Vagina (tissue), 2 donors: ENCODE measurements at regions not wholly inside any gene's neighbourhood (a gene's known extent, or its start where the extent isn't known, plus 50 kb on each side); places are given as distances from the start of the nearest gene placed in this dataset.

ENCODE experiments used
- DNase-seq, 2 donors: peaks; one replicate each; pipeline ENCODE4 v3.0.0-alpha.2; 2017; ENCODE audit errors: extremely low spot score in 2 of 2
- H3K27ac ChIP-seq: fragments of 200-600 bp; sonication (generic); one replicate; pipeline ENCODE4 v1.5.1; 2019
- H3K27me3 ChIP-seq: fragments of 200-600 bp; sonication (generic); one replicate; pipeline ENCODE4 v1.5.1; 2019
- H3K36me3 ChIP-seq, 2 donors: fragments of 200-600 bp; sonication (generic); one replicate each; pipeline ENCODE4 v1.5.1; 2017 to 2019
- H3K4me1 ChIP-seq: fragments of 200-600 bp; sonication (generic); one replicate; pipeline ENCODE4 v1.5.1; 2019
- H3K4me3 ChIP-seq, 2 donors: fragments of 200-600 bp; sonication (generic); 1 replicate in 1 of 2; 2 replicates in 1 of 2; pipeline ENCODE4 v1.5.1; 2016 to 2019
- H3K9me3 ChIP-seq: fragments of 200-600 bp; sonication (generic); one replicate; pipeline ENCODE4 v1.5.1; 2019
- POLR2A ChIP-seq, 2 donors: fragments of 450-650 bp; IDR thresholded peaks; one replicate each; pipeline ENCODE4 v1.6.1; 2017; ENCODE audit warnings: antibody characterized with exemption in 2 of 2, mild to moderate bottlenecking in 2 of 2, moderate library complexity in 2 of 2
- POLR2AphosphoS5 ChIP-seq, 2 donors: sonication (generic); formaldehyde crosslinking; IDR thresholded peaks; one replicate each; pipeline ENCODE4 v1.9.0; 2017; ENCODE audit warnings: antibody characterized with exemption in 2 of 2, mild to moderate bottlenecking in 2 of 2, low read depth in 1 of 2; ENCODE audit not compliant: insufficient read depth in 1 of 2
- intact Hi-C: fragments of 100-400 bp; cut with DNase I; formaldehyde crosslinking; loops from one replicate; pipeline ENCODE4 v1.15.1; 2023
- TF ChIP-seq, protein P1 (sequence below), 3 experiments: fragments of 450-650 bp in 2 of 3; fragments of 200-600 bp in 1 of 3; sonication (generic) in 1 of 3; IDR thresholded peaks; one replicate each; pipeline ENCODE4 v1.5.1; 2017 to 2019; ENCODE audit warnings: antibody characterized with exemption in 3 of 3, mild to moderate bottlenecking in 2 of 3, moderate library complexity in 2 of 3

DNA sequence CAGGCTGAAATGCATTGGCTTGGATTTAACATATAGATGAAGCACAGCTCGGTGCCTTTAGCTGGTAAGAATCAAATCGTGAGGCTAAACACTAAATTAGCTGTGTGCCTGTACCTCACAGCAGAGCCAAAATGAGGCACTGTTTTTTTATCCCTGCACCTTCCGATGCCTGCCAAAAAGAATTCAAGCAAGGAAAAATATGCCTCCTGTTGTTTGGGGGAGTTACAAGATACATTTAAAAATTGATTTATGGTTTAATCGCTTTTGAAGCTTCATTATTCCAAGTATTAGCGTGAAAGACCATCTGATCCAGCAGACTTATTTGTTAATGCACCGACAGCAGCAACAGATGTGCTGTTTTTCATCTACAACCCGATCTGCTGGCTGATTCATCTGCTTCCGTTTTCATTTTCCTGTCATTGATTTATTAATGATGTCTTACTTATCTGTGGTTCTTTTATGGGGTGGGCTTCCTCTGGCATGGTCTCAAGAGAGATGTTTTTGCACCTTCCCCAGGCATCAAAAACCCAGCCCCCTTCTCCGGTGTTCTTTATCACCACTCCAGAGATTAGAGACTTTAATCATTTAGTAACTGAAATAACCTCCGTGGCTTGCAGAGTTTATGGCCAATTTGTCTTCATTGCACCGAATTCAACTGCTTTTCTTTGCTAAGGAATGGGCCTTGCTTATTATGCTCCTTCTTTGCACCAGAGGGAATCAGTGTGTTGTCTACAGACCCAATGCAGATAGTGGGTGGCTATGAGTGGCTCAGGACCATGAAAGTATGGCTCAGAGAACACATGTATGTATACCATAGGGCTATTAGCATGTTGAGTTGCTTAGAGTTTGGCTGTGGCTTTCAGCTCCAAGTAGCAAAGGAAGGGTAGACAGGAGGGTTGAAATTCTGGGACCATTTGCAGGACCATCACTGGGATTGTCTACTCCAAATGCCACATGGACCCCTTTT, 166.8 kb upstream of the TMEM260 start:
- Histone ChIP-seq H3K27me3 (no peaks in the 10 kb centered on the region), H3K4me3 (no peak overlapping the region), H3K36me3 (no peaks in the 10 kb centered on the region), H3K27ac (no peak overlapping the region), H3K4me1 (peaks cover 7% of the 10 kb centered on the region), H3K9me3 (no peaks in the 10 kb centered on the region)
- TF ChIP-seq POLR2AphosphoS5 (IDR thresholded peaks at IDR 0.05; ENCODE audit: insufficient read depth in 1 of 2, low read depth in 1 of 2): no peak
- TF ChIP-seq, protein P1, sequence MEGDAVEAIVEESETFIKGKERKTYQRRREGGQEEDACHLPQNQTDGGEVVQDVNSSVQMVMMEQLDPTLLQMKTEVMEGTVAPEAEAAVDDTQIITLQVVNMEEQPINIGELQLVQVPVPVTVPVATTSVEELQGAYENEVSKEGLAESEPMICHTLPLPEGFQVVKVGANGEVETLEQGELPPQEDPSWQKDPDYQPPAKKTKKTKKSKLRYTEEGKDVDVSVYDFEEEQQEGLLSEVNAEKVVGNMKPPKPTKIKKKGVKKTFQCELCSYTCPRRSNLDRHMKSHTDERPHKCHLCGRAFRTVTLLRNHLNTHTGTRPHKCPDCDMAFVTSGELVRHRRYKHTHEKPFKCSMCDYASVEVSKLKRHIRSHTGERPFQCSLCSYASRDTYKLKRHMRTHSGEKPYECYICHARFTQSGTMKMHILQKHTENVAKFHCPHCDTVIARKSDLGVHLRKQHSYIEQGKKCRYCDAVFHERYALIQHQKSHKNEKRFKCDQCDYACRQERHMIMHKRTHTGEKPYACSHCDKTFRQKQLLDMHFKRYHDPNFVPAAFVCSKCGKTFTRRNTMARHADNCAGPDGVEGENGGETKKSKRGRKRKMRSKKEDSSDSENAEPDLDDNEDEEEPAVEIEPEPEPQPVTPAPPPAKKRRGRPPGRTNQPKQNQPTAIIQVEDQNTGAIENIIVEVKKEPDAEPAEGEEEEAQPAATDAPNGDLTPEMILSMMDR (IDR thresholded peaks at IDR 0.05): no peak
- TF ChIP-seq POLR2A (IDR thresholded peaks at IDR 0.05): no peak
- no peak for DNase-seq
- intact Hi-C loops: no loop called here

DNA sequence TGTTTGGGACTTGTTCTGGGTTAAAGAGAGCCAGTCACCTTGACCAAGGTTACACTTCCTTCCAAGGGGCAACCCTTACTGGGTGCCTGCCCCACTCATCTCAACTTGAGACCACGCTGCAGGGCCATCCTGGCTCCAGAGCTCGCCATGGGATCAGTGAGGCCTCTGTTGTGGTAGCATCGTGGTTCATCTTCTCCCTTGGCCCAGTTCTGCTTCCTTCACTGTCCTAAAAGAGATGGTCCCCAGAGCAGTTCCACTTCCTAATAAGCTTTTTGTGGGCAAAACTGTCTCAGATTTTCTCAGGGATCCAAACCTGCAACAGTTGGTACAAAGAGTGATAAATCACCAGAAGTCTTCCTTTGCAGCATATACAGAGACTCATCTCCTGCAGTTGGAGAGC, 165.9 kb upstream of the TMEM260 start:
- Histone ChIP-seq H3K36me3 (no peaks in the 10 kb centered on the region), H3K27ac (no peak overlapping the region), H3K4me1 (peaks cover 7% of the 10 kb centered on the region), H3K27me3 (no peaks in the 10 kb centered on the region), H3K4me3 (no peak overlapping the region), H3K9me3 (no peaks in the 10 kb centered on the region)
- DNase-seq: no peak
- TF ChIP-seq POLR2A (IDR thresholded peaks at IDR 0.05) (no peak), POLR2AphosphoS5 (IDR thresholded peaks at IDR 0.05; ENCODE audit: insufficient read depth in 1 of 2, low read depth in 1 of 2) (no peak)
- TF ChIP-seq, protein P1 (IDR thresholded peaks at IDR 0.05): no peak
- intact Hi-C loops: no loop called here

DNA sequence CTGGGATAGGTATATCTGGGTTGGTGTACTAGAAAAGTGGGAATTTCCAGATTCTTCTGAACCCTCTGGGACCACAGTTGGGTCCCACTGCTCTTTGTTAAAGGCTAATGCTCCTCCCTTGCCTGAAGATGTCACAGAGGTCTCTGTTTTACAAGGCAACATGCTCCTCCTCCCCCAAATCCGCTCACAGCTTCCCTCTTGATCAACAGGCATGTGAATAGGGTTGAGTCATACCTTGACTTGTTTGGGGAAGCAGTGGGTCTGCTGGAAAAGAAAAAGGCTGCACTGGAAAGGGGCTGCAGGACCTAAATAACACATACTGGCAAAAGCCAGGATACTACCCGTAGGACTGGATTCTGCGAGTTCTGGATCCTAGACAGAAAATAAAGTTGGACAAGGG, 165.4 kb upstream of the TMEM260 start:
- Histone ChIP-seq H3K36me3 (no peaks in the 10 kb centered on the region), H3K27ac (no peak overlapping the region), H3K27me3 (no peaks in the 10 kb centered on the region), H3K4me1 (peaks cover 7% of the 10 kb centered on the region), H3K4me3 (no peak overlapping the region), H3K9me3 (no peaks in the 10 kb centered on the region)
- no peak for TF ChIP-seq POLR2A (IDR thresholded peaks at IDR 0.05)
- intact Hi-C loops: no loop called here
- no peak for DNase-seq

DNA sequence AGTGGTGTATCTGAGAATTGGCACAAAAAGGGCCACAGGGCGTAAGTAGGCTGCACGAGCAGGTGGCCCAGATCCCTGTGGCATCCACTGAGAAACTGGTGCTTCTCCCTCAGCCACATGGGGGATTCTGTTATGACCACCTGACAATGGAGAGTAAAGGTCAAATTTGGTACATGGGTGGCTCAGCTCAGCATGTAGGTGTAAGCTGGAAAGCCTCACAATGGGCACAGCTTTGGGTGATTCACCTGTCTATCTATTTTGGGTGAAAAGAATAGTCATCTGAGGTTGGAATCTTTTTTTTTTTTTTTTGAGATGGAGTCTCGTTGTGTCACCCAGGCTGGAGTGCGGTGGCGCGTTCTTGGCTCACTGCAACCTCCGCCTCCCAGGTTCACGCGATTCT, 163.4 kb upstream of the TMEM260 start:
- Histone ChIP-seq H3K4me1 (peaks cover 7% of the 10 kb centered on the region), H3K4me3 (no peak overlapping the region), H3K36me3 (no peaks in the 10 kb centered on the region), H3K27me3 (no peaks in the 10 kb centered on the region), H3K9me3 (no peaks in the 10 kb centered on the region), H3K27ac (no peak overlapping the region)
- no peak for DNase-seq
- intact Hi-C loops: no loop called here
- TF ChIP-seq POLR2A (IDR thresholded peaks at IDR 0.05) (no peak), POLR2AphosphoS5 (IDR thresholded peaks at IDR 0.05; ENCODE audit: insufficient read depth in 1 of 2, low read depth in 1 of 2) (no peak)
- TF ChIP-seq, protein P1 (IDR thresholded peaks at IDR 0.05): no peak

DNA sequence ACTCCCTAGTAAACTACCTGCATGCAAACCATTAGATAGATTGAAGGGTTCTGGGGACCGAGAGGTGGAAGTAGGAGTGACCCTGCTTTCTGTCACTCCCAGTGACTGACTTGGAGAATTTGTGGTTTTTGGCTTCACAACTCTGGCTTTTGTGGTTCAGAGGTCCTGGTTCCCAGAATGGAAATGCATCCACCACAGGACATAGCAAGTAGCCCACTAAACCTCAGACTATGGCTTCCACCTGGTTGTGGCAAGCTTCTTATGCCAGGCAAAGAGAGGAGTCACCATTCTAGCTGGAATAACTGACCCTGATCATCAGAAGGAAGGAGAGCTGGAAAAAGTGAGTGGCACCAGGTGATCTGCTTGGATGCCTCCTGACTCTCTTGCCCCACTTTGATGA, 162.4 kb upstream of the TMEM260 start:
- intact Hi-C loops: no loop called here
- H3K27me3 ChIP-seq: no peaks in the 10 kb centered on the region

More for the DNA sequence above, 162.4 kb upstream of the TMEM260 start:
- Histone ChIP-seq H3K27ac (no peak overlapping the region), H3K36me3 (no peaks in the 10 kb centered on the region), H3K4me3 (no peak overlapping the region), H3K9me3 (no peaks in the 10 kb centered on the region), H3K4me1 (peaks cover 7% of the 10 kb centered on the region)
- no peak for DNase-seq
- TF ChIP-seq POLR2A (IDR thresholded peaks at IDR 0.05): no peak
- TF ChIP-seq, protein P1 (IDR thresholded peaks at IDR 0.05): no peak
- no peak for TF ChIP-seq POLR2AphosphoS5 (IDR thresholded peaks at IDR 0.05; ENCODE audit: insufficient read depth in 1 of 2, low read depth in 1 of 2)
